Cardiac fibroblast (primary cell): ENCODE measurements at regions not wholly inside any gene's neighbourhood (a gene's known extent, or its start where the extent isn't known, plus 50 kb on each side); places are given as distances from the start of the nearest gene placed in this dataset.

Experiments used
- DNase-seq, 2 donors: peaks; one replicate each; pipeline versions ENCODE4 v3.0.0 to v3.0.0-alpha.2; 2010; ENCODE audit warnings: low read depth in 2 of 2
- H3K4me3 ChIP-seq, 2 donors: replicated peaks in 1 of 2; 1 replicate in 1 of 2; 2 replicates in 1 of 2; pipeline ENCODE4 v1.5.1; 2011; ENCODE audit warnings: low read depth in 2 of 2, low read length in 2 of 2, mild to moderate bottlenecking in 2 of 2, moderate library complexity in 1 of 2
- CTCF ChIP-seq: IDR thresholded peaks from one replicate; pipeline ENCODE4 v1.5.1; 2011; ENCODE audit warnings: low read depth, mild to moderate bottlenecking, low read length, inconsistent platforms

GRCh38 chr13:106961651-106962050 is 393.7 kb upstream of the ARGLU1 start:
- H3K4me3 ChIP-seq, result no peak overlapping the region
- DNase-seq, result no peak
- TF ChIP-seq CTCF, result no peak

DNA sequence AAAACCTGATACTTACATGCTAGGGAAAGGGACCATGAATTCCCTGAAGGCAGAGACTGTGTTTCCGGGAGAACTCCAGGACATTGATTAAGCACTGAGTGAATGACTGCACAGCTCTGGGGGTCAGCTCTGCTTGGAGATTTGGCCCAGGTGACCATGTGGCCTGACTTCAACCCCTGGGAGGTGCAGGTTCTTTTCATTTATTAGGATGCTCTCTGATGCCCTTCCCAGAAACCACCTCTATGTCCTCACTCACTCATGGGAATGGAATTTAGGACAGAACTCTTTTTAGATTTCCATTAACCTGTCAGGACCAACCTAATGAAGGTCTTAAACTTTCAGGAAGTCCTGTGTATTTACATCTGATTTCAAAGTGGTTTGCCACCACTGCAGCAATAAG is 393.3 kb upstream of the ARGLU1 start:
- DNase-seq, result no peak
- TF ChIP-seq CTCF, result no peak
- no peak overlapping the region for H3K4me3 ChIP-seq

DNA sequence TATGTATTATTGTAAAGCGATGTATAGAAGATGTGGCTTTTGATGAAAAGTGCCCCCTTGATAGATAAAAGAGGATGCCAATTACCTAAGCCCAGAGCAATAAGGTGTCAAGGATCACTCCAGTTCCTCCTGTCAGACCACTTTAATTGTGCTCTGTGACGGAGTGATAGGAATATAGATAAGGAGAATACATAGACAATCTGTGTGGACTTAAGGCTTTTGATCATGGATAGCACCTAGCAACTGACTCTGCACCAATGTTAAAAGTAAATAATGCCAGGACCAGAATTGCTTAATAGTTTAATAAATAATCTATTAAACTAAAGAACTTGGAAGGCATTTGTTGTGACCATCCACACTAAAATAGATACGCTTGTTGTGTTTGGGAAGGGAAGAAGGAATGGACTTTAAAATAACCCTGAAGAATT is 390.7 kb upstream of the ARGLU1 start:
- H3K4me3 ChIP-seq, result no peak overlapping the region
- DNase-seq, result no peak
- no peak for TF ChIP-seq CTCF

DNA sequence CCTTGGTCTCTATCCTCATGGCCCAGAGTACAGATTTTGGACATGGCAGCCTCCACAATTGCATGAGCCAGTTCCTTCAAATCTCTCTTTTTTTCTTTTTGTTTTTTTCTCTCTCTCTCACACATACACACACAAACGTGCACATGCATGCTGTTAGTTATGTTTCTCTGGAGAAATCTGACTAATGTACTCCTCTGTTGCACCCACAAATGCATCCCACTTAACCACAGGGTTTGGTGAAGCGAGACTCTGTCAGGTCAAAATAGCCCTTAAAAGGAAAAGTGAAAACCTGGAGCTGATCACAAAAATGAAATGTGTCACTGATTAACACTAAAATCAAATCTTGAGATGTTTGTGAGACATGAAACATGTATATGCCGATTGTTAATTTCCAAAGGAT is 374.6 kb upstream of the ARGLU1 start:
- no peak for DNase-seq
- no peak overlapping the region for H3K4me3 ChIP-seq
- TF ChIP-seq CTCF, result no peak

GRCh38 chr13:106941779-106942178 is 373.8 kb upstream of the ARGLU1 start:
- no peak for TF ChIP-seq CTCF
- no peak overlapping the region for H3K4me3 ChIP-seq
- no peak for DNase-seq

DNA sequence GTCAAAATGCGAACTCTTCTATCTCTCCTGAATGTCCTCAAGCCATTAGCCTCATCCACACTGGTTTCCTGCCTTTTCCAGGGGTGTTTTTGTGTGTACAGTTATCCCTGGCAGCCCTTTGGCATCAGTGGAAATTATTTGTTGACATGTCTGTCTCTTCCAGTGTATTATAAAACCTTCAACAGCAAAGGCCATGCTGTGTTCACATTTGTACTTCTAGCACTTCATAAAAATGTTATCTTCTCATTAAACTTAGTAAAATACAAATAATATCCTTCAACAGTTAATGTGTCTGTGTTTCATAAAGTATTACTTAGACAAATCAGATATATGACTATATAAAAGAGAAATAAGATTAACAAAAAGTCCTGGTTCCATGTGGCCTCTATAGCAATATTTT is 359.5 kb upstream of the ARGLU1 start:
- DNase-seq, result no peak
- H3K4me3 ChIP-seq, result no peak overlapping the region
- no peak for TF ChIP-seq CTCF

DNA sequence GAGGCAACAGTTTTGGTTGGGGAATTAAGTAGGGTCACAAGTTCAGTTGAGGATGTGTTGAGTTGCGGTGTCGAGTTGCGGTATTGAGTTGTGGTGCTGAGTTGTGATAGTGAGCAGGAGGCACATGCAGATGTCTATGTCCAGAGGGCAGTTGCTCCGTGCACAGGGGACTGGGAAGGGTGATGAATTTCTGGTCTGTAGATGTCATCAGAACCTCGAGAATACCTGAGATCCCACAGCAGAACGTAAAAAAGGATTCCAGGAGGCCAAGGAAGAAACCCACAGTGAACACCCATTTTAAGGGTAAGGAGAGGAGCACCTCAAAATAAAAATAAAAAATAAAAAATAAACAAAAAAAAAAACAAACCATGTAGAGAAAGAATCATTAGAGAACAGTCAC is 354.4 kb upstream of the ARGLU1 start:
- no peak for DNase-seq
- TF ChIP-seq CTCF, result no peak
- H3K4me3 ChIP-seq, result no peak overlapping the region
